GM23338 (cell line): ENCODE measurements at regions not wholly inside any gene's neighbourhood (a gene's known extent, or its start where the extent isn't known, plus 50 kb on each side); places are given as distances from the start of the nearest gene placed in this dataset.

Source experiments
- CREB1 ChIP-seq: fragments of 250-450 bp; sonication (Bioruptor Pico); IDR thresholded peaks from 2 replicates; pipeline ENCODE4 v1.5.0; 2020; ENCODE audit warnings: low read depth, mild to moderate bottlenecking, moderate library complexity
- EZH2 ChIP-seq: fragments of 200-600 bp; sonication (generic); IDR thresholded peaks from one replicate; pipeline ENCODE4 v1.8.0; 2017; ENCODE audit warnings: antibody characterized with exemption, mild to moderate bottlenecking, low read depth; ENCODE audit not compliant: unreplicated experiment
- EZH2phosphoT487 ChIP-seq: fragments of 200-600 bp; sonication (generic); IDR thresholded peaks from one replicate; pipeline ENCODE4 v1.8.1; 2018; ENCODE audit warnings: antibody characterized with exemption; ENCODE audit not compliant: unreplicated experiment
- POLR2AphosphoS5 ChIP-seq: IDR thresholded peaks from 2 replicates; pipeline ENCODE4 v1.6.1; 2016; ENCODE audit warnings: antibody characterized with exemption, low read depth
- ZNF114 ChIP-seq: fragments of 250-450 bp; sonication (Bioruptor Pico); IDR thresholded peaks from 2 replicates; pipeline ENCODE4 v1.5.0; 2020; ENCODE audit warnings: mild to moderate bottlenecking, moderate library complexity
- TF ChIP-seq, protein P1 (sequence below), 2 experiments: fragments of 200-600 bp in 1 of 2; sonication (generic) in 1 of 2; conservative IDR thresholded peaks; 2 replicates each; pipeline versions ENCODE4 v1.5.1 to v1.6.1; 2016 to 2017; ENCODE audit warnings: antibody characterized with exemption in 2 of 2, low read depth in 2 of 2, mild to moderate bottlenecking in 2 of 2, moderate library complexity in 1 of 2

DNA sequence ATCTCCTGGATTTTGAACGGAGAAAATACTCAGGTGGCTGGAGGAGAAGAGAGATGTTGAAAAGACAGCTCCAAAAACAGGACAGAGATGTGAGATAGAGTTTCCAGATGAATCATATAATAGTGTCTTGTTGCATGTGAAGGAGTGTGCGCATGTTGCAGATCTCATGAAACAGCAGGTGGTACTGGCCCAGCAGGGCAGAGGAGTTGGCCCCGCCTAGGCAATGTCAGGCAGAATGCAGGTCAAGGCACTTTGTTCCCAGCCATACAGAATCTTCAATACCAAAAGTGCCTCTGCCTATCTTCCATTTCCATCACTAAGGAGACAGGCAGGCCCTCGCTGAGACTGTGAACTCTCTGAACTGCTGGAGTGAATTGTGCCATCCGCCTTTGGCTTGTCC is 63.9 kb upstream of the FAT1 start:
- TF ChIP-seq, protein P1, sequence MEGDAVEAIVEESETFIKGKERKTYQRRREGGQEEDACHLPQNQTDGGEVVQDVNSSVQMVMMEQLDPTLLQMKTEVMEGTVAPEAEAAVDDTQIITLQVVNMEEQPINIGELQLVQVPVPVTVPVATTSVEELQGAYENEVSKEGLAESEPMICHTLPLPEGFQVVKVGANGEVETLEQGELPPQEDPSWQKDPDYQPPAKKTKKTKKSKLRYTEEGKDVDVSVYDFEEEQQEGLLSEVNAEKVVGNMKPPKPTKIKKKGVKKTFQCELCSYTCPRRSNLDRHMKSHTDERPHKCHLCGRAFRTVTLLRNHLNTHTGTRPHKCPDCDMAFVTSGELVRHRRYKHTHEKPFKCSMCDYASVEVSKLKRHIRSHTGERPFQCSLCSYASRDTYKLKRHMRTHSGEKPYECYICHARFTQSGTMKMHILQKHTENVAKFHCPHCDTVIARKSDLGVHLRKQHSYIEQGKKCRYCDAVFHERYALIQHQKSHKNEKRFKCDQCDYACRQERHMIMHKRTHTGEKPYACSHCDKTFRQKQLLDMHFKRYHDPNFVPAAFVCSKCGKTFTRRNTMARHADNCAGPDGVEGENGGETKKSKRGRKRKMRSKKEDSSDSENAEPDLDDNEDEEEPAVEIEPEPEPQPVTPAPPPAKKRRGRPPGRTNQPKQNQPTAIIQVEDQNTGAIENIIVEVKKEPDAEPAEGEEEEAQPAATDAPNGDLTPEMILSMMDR (conservative IDR thresholded peaks at IDR 0.05; ENCODE audit: low read depth in 2 of 2), result no peak
- TF ChIP-seq ZNF114 (no peak), EZH2 (no peak), POLR2AphosphoS5 (no peak), CREB1 (CRISPR knock-in tag) (no peak), EZH2phosphoT487 (no peak)
